Calu3 (cell line): ENCODE measurements at regions not wholly inside any gene's neighbourhood (a gene's known extent, or its start where the extent isn't known, plus 50 kb on each side); places are given as distances from the start of the nearest gene placed in this dataset.

Source experiments
- BruUV-seq: library from RNA; stranded (reverse); fragments of 400-500 nt; replicated peaks from 2 replicates; lab custom pipeline; 2021; lab: Mats Ljungman, UMichigan
- CTCF ChIA-PET: fragments of 300-600 bp; sonication (Branson Sonifier 250); formaldehyde crosslinking; loops from one replicate; lab custom pipeline; 2022; ENCODE audit warnings: antibody characterized with exemption; lab: Charles Lee
- DNase-seq: peaks from one replicate; pipeline ENCODE4 v3.0.0; 2022
- H3K27ac Mint-ChIP-seq: one replicate; pipeline ENCODE4 v1.8.0; 2022; ENCODE audit warnings: mixed read lengths; ENCODE audit not compliant: unreplicated experiment
- H3K27me3 Mint-ChIP-seq: one replicate; pipeline ENCODE4 v1.8.0; 2022; ENCODE audit warnings: mixed read lengths; ENCODE audit not compliant: unreplicated experiment
- H3K36me3 Mint-ChIP-seq: one replicate; pipeline ENCODE4 v1.8.0; 2022; ENCODE audit warnings: mild to moderate bottlenecking, moderate library complexity, mixed read lengths; ENCODE audit not compliant: insufficient read depth, unreplicated experiment
- H3K4me1 Mint-ChIP-seq: one replicate; pipeline ENCODE4 v1.8.0; 2022; ENCODE audit warnings: mild to moderate bottlenecking, low read depth, mixed read lengths; ENCODE audit not compliant: unreplicated experiment
- H3K4me3 Mint-ChIP-seq: one replicate; pipeline ENCODE4 v1.8.0; 2022; ENCODE audit warnings: mild to moderate bottlenecking, low read depth, moderate library complexity, mixed read lengths; ENCODE audit not compliant: unreplicated experiment
- H3K9me3 Mint-ChIP-seq: one replicate; pipeline ENCODE4 v1.8.0; 2022; ENCODE audit warnings: low read depth, mixed read lengths; ENCODE audit not compliant: unreplicated experiment
- intact Hi-C: fragments of 100-400 bp; cut with micrococcal nuclease; formaldehyde crosslinking; loops from one replicate; pipeline ENCODE4 v1.10.0; 2022; ENCODE audit not compliant: unreplicated experiment
- TF ChIP-seq, protein P1 (sequence below): fragments of 200-600 bp; IDR thresholded peaks from one replicate; pipeline ENCODE4 v1.8.0; 2022; ENCODE audit warnings: antibody characterized with exemption; ENCODE audit not compliant: unreplicated experiment

DNA sequence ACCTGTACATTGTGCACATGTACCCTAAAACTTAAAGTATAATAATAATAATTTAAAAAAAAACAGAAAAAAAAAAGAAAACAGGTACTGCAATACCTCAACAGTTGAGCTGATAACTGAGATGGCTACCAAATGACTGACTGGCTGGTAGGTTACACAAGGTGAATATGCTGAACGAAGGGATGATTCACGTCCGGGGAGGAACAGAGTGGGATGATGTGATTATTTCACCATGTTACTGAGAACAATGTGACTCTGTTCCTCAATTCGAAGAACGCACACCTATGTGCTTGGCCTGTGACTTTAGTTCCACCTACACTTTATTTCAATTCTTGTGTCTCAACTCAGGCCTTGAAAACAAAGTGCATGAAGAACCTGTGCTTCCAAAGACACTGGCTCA is 111.7 kb downstream of the CXXC4 start:
- no peaks in the 10 kb centered on the region for H3K27me3 Mint-ChIP-seq
- H3K4me3 Mint-ChIP-seq = no peak overlapping the region
- no peaks in the 10 kb centered on the region for H3K4me1 Mint-ChIP-seq
- DNase-seq = no peak
- intact Hi-C loops = no loop called here
- BruUV-seq = no TSS peak
- CTCF ChIA-PET = no interaction called here
- H3K36me3 Mint-ChIP-seq = no peaks in the 10 kb centered on the region
- H3K9me3 Mint-ChIP-seq = no peaks in the 10 kb centered on the region
- H3K27ac Mint-ChIP-seq = no peak overlapping the region
- TF ChIP-seq, protein P1, sequence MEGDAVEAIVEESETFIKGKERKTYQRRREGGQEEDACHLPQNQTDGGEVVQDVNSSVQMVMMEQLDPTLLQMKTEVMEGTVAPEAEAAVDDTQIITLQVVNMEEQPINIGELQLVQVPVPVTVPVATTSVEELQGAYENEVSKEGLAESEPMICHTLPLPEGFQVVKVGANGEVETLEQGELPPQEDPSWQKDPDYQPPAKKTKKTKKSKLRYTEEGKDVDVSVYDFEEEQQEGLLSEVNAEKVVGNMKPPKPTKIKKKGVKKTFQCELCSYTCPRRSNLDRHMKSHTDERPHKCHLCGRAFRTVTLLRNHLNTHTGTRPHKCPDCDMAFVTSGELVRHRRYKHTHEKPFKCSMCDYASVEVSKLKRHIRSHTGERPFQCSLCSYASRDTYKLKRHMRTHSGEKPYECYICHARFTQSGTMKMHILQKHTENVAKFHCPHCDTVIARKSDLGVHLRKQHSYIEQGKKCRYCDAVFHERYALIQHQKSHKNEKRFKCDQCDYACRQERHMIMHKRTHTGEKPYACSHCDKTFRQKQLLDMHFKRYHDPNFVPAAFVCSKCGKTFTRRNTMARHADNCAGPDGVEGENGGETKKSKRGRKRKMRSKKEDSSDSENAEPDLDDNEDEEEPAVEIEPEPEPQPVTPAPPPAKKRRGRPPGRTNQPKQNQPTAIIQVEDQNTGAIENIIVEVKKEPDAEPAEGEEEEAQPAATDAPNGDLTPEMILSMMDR = no peak

DNA sequence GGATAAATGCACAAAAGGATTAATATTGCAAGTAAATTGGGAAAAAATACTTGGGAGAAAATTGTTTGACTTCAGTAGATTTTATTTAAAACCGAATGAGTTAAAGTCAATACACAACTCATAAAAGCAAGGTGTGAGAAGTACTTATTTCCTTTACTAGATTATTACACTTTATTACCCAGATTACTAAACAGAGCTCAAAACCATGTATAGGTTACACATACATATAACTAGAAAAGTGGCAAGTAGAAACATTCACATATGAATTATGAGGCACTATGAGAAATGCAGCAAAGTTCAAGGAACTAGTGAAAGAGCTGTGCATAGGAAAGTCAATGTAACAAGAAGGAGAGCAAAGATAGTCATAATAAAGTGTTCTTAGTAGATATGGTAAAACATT is 113.0 kb downstream of the CXXC4 start:
- BruUV-seq = no TSS peak
- Mint-ChIP-seq H3K27me3 (no peaks in the 10 kb centered on the region), H3K9me3 (no peaks in the 10 kb centered on the region), H3K36me3 (no peaks in the 10 kb centered on the region), H3K4me1 (no peaks in the 10 kb centered on the region), H3K27ac (no peak overlapping the region), H3K4me3 (no peak overlapping the region)
- CTCF ChIA-PET = no interaction called here
- TF ChIP-seq, protein P1 = no peak
- no peak for DNase-seq
- intact Hi-C loops = no loop called here

- Mint-ChIP-seq H3K4me3 (no peak overlapping the region), H3K4me1 (no peaks in the 10 kb centered on the region), H3K36me3 (no peaks in the 10 kb centered on the region), H3K9me3 (no peaks in the 10 kb centered on the region), H3K27ac (no peak overlapping the region), H3K27me3 (no peaks in the 10 kb centered on the region)
- TF ChIP-seq, protein P1 = no peak
- CTCF ChIA-PET = no interaction called here
- no peak for DNase-seq
- BruUV-seq = no TSS peak
- intact Hi-C loops = no loop called here
These were observed 129.1 kb downstream of the CXXC4 start for GRCh38 chr4:104365618-104366017.

DNA sequence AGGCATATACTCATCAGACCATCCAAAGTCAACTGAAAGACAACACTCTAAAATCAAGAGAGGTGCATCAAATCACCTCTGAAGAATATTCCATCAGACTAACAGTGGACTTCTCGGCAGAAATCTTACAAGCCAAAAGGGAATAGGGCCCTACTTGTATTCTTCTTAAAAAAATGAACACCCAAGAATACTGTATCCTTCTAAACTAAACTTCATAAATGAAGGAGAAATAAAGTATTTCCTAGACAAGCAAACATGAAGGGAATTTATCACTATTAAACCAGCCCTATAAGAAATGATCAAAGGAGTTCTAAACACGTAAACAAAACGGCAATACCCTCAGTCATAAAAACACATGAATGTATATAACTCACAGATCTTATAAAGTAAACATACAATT is 141.2 kb downstream of the CXXC4 start:
- CTCF ChIA-PET = no interaction called here
- no peak for DNase-seq
- TF ChIP-seq, protein P1 = no peak
- BruUV-seq = no TSS peak
- H3K27ac Mint-ChIP-seq = no peak overlapping the region
- intact Hi-C loops = no loop called here
- H3K27me3 Mint-ChIP-seq = no peaks in the 10 kb centered on the region
- no peaks in the 10 kb centered on the region for H3K36me3 Mint-ChIP-seq
- H3K9me3 Mint-ChIP-seq = peaks cover 5% of the 10 kb centered on the region
- no peaks in the 10 kb centered on the region for H3K4me1 Mint-ChIP-seq
- no peak overlapping the region for H3K4me3 Mint-ChIP-seq
